B cell (primary cell): ENCODE measurements at regions not wholly inside any gene's neighbourhood (a gene's known extent, or its start where the extent isn't known, plus 50 kb on each side); places are given as distances from the start of the nearest gene placed in this dataset.

Source experiments
- EZH2 ChIP-seq: IDR thresholded peaks from 2 replicates; pipeline ENCODE4 v1.6.1; 2012; ENCODE audit warnings: borderline replicate concordance, low read depth, mild to moderate bottlenecking, moderate library complexity, low read length; ENCODE audit not compliant: insufficient read depth, poor library complexity, severe bottlenecking
- TF ChIP-seq, protein P1 (sequence below): fragments of 200-600 bp; IDR thresholded peaks from one replicate; pipeline ENCODE4 v1.8.0; 2022; ENCODE audit warnings: antibody characterized with exemption, mild to moderate bottlenecking

DNA sequence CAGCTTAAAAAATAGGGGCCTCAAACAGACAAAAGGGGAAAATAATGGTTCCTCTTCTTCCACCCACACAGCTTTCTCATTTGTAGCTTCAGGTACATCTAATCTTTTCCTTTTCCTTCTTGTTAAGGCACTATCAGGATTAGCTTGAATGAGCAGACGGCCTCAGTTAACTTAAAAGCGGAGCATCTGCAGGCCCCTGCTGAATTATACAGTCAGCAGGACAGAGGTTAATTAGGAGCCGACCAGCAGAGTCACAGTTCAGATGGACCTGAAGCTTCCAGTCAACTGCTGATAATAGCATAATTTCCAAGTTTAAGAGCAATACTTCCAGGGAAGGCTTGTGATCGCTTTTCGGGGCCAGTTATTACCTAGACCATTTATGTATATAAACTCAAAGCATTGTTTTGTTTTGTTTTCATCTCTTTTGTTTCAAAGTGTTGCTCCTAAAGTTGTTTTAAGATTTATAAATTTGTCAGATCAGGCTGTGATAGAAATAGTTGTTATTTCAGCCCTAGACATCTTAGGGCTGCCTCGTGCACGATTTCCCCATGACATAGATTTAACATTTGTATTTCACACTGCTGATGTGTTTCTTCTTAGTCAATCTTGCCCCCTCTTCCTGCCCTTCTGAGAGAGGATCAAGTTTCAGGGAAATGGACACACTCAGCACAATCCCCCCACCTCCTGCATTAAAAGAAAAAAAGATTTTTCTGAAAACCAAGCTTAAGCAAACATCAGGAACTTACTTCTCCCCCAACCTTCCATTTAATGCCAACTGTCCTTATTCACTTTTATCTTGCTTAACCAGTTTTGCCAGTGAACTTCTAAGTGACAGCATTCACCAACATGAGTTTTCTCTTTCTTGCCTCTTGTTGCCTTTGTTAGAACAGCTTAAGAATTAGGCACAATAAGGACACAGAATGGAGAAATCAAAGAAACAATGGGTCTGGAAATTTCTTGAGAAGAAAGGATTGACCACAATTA lies 449.8 kb downstream of the ARHGEF28 start:
- TF ChIP-seq, protein P1, sequence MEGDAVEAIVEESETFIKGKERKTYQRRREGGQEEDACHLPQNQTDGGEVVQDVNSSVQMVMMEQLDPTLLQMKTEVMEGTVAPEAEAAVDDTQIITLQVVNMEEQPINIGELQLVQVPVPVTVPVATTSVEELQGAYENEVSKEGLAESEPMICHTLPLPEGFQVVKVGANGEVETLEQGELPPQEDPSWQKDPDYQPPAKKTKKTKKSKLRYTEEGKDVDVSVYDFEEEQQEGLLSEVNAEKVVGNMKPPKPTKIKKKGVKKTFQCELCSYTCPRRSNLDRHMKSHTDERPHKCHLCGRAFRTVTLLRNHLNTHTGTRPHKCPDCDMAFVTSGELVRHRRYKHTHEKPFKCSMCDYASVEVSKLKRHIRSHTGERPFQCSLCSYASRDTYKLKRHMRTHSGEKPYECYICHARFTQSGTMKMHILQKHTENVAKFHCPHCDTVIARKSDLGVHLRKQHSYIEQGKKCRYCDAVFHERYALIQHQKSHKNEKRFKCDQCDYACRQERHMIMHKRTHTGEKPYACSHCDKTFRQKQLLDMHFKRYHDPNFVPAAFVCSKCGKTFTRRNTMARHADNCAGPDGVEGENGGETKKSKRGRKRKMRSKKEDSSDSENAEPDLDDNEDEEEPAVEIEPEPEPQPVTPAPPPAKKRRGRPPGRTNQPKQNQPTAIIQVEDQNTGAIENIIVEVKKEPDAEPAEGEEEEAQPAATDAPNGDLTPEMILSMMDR: no peak
- TF ChIP-seq EZH2: no peak
